ENCODE measurements at regions not wholly inside any gene's neighbourhood (a gene's known extent, or its start where the extent isn't known, plus 50 kb on each side); places are given as distances from the start of the nearest gene placed in this dataset.

GRCh38 chr1:38246955-38247952 is 200.7 kb upstream of the POU3F1 start:
- TF ChIP-seq CTCF (IDR thresholded peaks at IDR 0.05) (no peak), EZH2phosphoT487 (IDR thresholded peaks at IDR 0.05) (no peak), EZH2 (IDR thresholded peaks at IDR 0.05) (no peak)
